ENCODE measurements at regions not wholly inside any gene's neighbourhood (a gene's known extent, or its start where the extent isn't known, plus 50 kb on each side); places are given as distances from the start of the nearest gene placed in this dataset.

- TF ChIP-seq CTCF (IDR thresholded peaks at IDR 0.05), result no peak
- TF ChIP-seq POLR2A (IDR thresholded peaks at IDR 0.05), result no peak
Measured at GRCh38 chrX:123086768-123087167, 97.3 kb upstream of the GRIA3 start.

All from testis (tissue), 2 donors.